Chondrocyte (in vitro differentiated cells): ENCODE measurements at regions not wholly inside any gene's neighbourhood (a gene's known extent, or its start where the extent isn't known, plus 50 kb on each side); places are given as distances from the start of the nearest gene placed in this dataset.

Source experiments
- DNase-seq: peaks from one replicate; pipeline ENCODE4 v3.0.0; 2021; ENCODE audit warnings: mixed read lengths, low spot score
- H3K27ac Mint-ChIP-seq: one replicate; pipeline ENCODE4 v1.8.0; 2021; ENCODE audit warnings: mild to moderate bottlenecking, moderate library complexity, mixed read lengths; ENCODE audit not compliant: unreplicated experiment
- H3K27me3 Mint-ChIP-seq: 2 replicates; pipeline ENCODE4 v1.8.0; 2021; ENCODE audit warnings: low read depth, mixed read lengths
- H3K36me3 Mint-ChIP-seq: 2 replicates; pipeline ENCODE4 v1.8.0; 2021; ENCODE audit warnings: low read depth, mixed read lengths
- H3K4me1 Mint-ChIP-seq: 2 replicates; pipeline ENCODE4 v1.8.0; 2021; ENCODE audit warnings: low read depth, mild to moderate bottlenecking, mixed read lengths
- H3K4me3 Mint-ChIP-seq: one replicate; pipeline ENCODE4 v1.8.0; 2021; ENCODE audit warnings: mild to moderate bottlenecking, moderate library complexity, mixed read lengths; ENCODE audit not compliant: unreplicated experiment
- H3K9me3 Mint-ChIP-seq: 2 replicates; pipeline ENCODE4 v1.8.0; 2021; ENCODE audit warnings: low read depth, mixed read lengths
- TF ChIP-seq, protein P1 (sequence below): fragments of 200-600 bp; sonication (generic); IDR thresholded peaks from 2 replicates; pipeline ENCODE4 v1.5.0; 2021; ENCODE audit warnings: antibody characterized with exemption, mild to moderate bottlenecking, moderate library complexity

DNA sequence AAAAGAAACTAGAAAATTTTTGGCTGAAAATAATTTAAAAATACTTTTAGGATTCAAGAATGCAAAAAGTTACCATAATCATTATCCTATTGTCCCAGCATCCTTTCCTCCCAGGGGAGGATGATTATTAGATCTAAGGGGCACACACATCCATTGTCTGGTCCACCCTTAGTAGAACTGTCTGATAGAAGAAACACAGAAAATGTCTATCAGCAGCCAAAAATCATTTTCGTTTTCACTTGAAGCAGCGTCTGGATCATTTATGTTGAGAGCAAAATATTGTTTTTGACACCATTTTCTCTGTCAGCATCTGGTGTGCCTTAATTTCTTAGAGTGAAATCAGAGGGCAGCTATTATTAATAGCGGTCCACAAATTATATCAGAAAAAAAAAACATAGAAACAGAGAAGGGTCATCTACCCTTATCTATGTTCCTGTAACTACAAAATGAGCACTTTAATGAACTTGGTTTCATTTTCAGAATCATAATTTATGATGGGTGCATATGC, 446.3 kb downstream of the TRAM1L1 start:
- Mint-ChIP-seq H3K27ac (no peak overlapping the region), H3K9me3 (no peaks in the 10 kb centered on the region), H3K27me3 (peaks cover 16% of the 10 kb centered on the region), H3K36me3 (no peaks in the 10 kb centered on the region), H3K4me1 (no peaks in the 10 kb centered on the region), H3K4me3 (no peak overlapping the region)
- DNase-seq: no peak
- TF ChIP-seq, protein P1, sequence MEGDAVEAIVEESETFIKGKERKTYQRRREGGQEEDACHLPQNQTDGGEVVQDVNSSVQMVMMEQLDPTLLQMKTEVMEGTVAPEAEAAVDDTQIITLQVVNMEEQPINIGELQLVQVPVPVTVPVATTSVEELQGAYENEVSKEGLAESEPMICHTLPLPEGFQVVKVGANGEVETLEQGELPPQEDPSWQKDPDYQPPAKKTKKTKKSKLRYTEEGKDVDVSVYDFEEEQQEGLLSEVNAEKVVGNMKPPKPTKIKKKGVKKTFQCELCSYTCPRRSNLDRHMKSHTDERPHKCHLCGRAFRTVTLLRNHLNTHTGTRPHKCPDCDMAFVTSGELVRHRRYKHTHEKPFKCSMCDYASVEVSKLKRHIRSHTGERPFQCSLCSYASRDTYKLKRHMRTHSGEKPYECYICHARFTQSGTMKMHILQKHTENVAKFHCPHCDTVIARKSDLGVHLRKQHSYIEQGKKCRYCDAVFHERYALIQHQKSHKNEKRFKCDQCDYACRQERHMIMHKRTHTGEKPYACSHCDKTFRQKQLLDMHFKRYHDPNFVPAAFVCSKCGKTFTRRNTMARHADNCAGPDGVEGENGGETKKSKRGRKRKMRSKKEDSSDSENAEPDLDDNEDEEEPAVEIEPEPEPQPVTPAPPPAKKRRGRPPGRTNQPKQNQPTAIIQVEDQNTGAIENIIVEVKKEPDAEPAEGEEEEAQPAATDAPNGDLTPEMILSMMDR: no peak

DNA sequence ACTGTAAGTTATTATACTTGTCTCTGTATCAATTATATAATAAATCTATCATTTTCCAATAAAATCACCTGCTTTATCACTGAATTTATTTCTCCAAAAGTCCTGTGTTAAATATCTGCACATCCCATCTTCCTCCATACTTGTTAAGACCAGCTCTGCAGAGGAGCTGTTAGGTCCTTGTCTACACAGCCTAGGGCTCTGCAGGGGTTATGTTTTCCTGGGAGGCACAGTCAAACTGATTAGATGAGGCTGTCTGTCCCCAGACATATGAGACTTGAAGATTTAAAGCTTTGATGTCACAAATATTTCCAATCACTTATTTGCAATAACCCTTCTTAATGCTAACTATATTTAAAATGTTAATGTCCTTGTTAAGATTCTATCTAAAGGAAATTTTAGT, 446.8 kb downstream of the TRAM1L1 start:
- Mint-ChIP-seq H3K36me3 (no peaks in the 10 kb centered on the region), H3K27ac (no peak overlapping the region), H3K9me3 (no peaks in the 10 kb centered on the region), H3K4me3 (no peak overlapping the region), H3K4me1 (peaks cover under 1% of the 10 kb centered on the region), H3K27me3 (peaks cover 14% of the 10 kb centered on the region)
- no peak for DNase-seq
- TF ChIP-seq, protein P1: no peak

DNA sequence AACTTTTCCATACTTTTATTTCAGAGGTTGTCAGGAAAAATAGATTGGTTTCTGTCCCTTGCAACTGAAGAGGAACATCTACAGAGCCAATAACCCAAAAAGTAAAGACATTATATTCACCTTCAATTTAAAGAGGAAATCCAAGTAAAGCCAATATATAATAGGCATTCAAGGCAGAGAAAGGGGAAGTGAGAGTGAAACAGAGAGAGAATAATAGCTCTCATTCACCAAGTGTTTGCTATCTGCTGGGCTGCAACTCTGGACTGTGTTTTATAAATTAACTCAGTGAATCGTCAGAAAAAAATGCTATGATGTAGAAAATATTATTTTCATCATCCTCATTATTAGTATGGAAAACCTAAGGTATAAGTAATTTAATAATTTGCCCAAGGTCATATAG, 448.5 kb downstream of the TRAM1L1 start:
- peaks cover 15% of the 10 kb centered on the region for H3K27me3 Mint-ChIP-seq
- no peaks in the 10 kb centered on the region for H3K36me3 Mint-ChIP-seq
- H3K4me1 Mint-ChIP-seq: peaks cover 6% of the 10 kb centered on the region
- TF ChIP-seq, protein P1: no peak
- no peak overlapping the region for H3K4me3 Mint-ChIP-seq
- no peak overlapping the region for H3K27ac Mint-ChIP-seq
- DNase-seq: no peak
- no peaks in the 10 kb centered on the region for H3K9me3 Mint-ChIP-seq

DNA sequence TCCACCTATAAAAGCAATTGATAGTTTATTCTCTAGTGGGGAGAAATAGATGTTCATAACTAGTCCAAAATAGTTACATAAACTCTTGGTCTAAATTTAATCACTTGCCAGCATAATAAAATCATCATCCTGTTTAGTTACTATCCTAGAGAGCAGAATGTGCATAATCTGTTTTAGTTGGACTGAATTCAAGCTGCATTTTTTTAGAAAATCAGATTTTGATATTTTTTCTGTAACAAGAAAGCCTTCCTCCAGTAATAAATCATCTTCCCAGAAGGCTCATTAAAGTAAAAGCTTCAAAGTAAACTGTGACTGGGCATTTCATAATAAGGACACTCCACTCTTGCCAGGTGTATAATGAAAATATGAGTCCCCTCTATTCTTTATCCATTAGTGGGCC, 453.1 kb downstream of the TRAM1L1 start:
- DNase-seq: no peak
- Mint-ChIP-seq H3K4me1 (peaks cover 6% of the 10 kb centered on the region), H3K36me3 (no peaks in the 10 kb centered on the region), H3K9me3 (no peaks in the 10 kb centered on the region), H3K4me3 (no peak overlapping the region), H3K27ac (no peak overlapping the region), H3K27me3 (peaks cover 18% of the 10 kb centered on the region)
- TF ChIP-seq, protein P1: no peak

GRCh38 chr4:116628598-116628997, 456.8 kb downstream of the TRAM1L1 start:
- peaks cover 13% of the 10 kb centered on the region for H3K27me3 Mint-ChIP-seq

More at GRCh38 chr4:116628598-116628997, 456.8 kb downstream of the TRAM1L1 start:
- Mint-ChIP-seq H3K4me1 (peaks cover 6% of the 10 kb centered on the region), H3K9me3 (no peaks in the 10 kb centered on the region), H3K36me3 (no peaks in the 10 kb centered on the region), H3K27ac (no peak overlapping the region), H3K4me3 (no peak overlapping the region)
- TF ChIP-seq, protein P1: no peak
- no peak for DNase-seq
